Testis (tissue), 2 donors: ENCODE measurements at regions not wholly inside any gene's neighbourhood (a gene's known extent, or its start where the extent isn't known, plus 50 kb on each side); places are given as distances from the start of the nearest gene placed in this dataset.
A peak's percentile ranks its signal among the peaks of the same experiment; 100 is the strongest.

Source experiments
- DNase-seq: peaks from one replicate; pipeline ENCODE4 v3.0.0-alpha.2; 2019
- H3K27ac ChIP-seq, 2 donors: fragments of 200-600 bp; sonication (generic); one replicate each; pipeline ENCODE4 v1.5.1; 2019
- H3K27me3 ChIP-seq: fragments of 200-600 bp; sonication (generic); one replicate; pipeline ENCODE4 v1.5.1; 2019
- H3K36me3 ChIP-seq: fragments of 200-600 bp; sonication (generic); one replicate; pipeline ENCODE4 v1.5.1; 2017; ENCODE audit warnings: low read depth; ENCODE audit errors: missing control alignments
- H3K4me1 ChIP-seq: fragments of 200-600 bp; sonication (generic); one replicate; pipeline ENCODE4 v1.5.1; 2019
- H3K4me3 ChIP-seq, 2 donors: fragments of 200-600 bp; sonication (generic); one replicate each; pipeline ENCODE4 v1.5.1; 2017 to 2019
- H3K9me3 ChIP-seq: fragments of 200-600 bp; sonication (generic); one replicate; pipeline ENCODE4 v1.5.1; 2017
- CTCF ChIP-seq, 3 experiments: fragments of 450-650 bp in 2 of 3; fragments of 200-600 bp in 1 of 3; sonication (generic) in 1 of 3; IDR thresholded peaks; one replicate each; pipeline ENCODE4 v1.5.1; 2016 to 2019; ENCODE audit warnings: antibody characterized with exemption in 3 of 3, mild to moderate bottlenecking in 2 of 3, moderate library complexity in 1 of 3
- POLR2A ChIP-seq: fragments of 450-650 bp; IDR thresholded peaks from one replicate; pipeline ENCODE4 v1.6.1; 2017; ENCODE audit warnings: antibody characterized with exemption, mild to moderate bottlenecking, moderate library complexity
- WGBS, 2 donors: methylation state at CpG; one replicate each; pipeline ENCODE4 v1.1.5; 2018; 5-methylcytosine and 5-hydroxymethylcytosine counted together
- intact Hi-C: fragments of 100-400 bp; cut with DNase I; formaldehyde crosslinking; loops from one replicate; pipeline ENCODE4 v1.15.1; 2023; ENCODE audit warnings: low total_unique reads

GRCh38 chr5:155934964-155935363 is 392.0 kb upstream of the SGCD start:
- WGBS, 2 donors: 84 to 96% methylated on average over 1 of the region's 1 CpG
- Histone ChIP-seq H3K4me1 (no peaks in the 10 kb centered on the region), H3K27ac (no peak overlapping the region), H3K9me3 (no peaks in the 10 kb centered on the region), H3K4me3 (no peak overlapping the region), H3K36me3 (no peaks in the 10 kb centered on the region), H3K27me3 (no peaks in the 10 kb centered on the region)
- intact Hi-C loops: no loop called here
- TF ChIP-seq CTCF (IDR thresholded peaks at IDR 0.05): no peak
- no peak for TF ChIP-seq POLR2A
- DNase-seq: no peak

- Histone ChIP-seq H3K36me3 (no peaks in the 10 kb centered on the region), H3K27me3 (no peaks in the 10 kb centered on the region), H3K9me3 (no peaks in the 10 kb centered on the region), H3K4me3 (no peak overlapping the region), H3K4me1 (no peaks in the 10 kb centered on the region), H3K27ac (no peak overlapping the region)
- intact Hi-C loops: no loop called here
- no peak for TF ChIP-seq POLR2A
- TF ChIP-seq CTCF (IDR thresholded peaks at IDR 0.05): no peak
- WGBS, 2 donors: 80 to 89% methylated on average over 6 of the region's 6 CpGs
- no peak for DNase-seq
These were observed 391.2 kb upstream of the SGCD start for GRCh38 chr5:155935723-155936122.

GRCh38 chr5:155936520-155937406 is 390.2 kb upstream of the SGCD start:
- TF ChIP-seq POLR2A: no peak
- TF ChIP-seq CTCF (IDR thresholded peaks at IDR 0.05): no peak
- intact Hi-C loops: no loop called here
- Histone ChIP-seq H3K27me3 (no peaks in the 10 kb centered on the region), H3K4me1 (no peaks in the 10 kb centered on the region), H3K27ac (no peak overlapping the region), H3K4me3 (no peak overlapping the region), H3K36me3 (no peaks in the 10 kb centered on the region), H3K9me3 (no peaks in the 10 kb centered on the region)
- WGBS, 2 donors: 35 to 40% methylated on average over 16 to 20 of the region's 20 CpGs
- DNase-seq: peak; percentile 50

GRCh38 chr5:155938051-155938450 is 388.9 kb upstream of the SGCD start:
- no peak for DNase-seq
- H3K27me3 ChIP-seq: no peaks in the 10 kb centered on the region
- no peak overlapping the region for H3K27ac ChIP-seq
- H3K36me3 ChIP-seq: no peaks in the 10 kb centered on the region
- no peaks in the 10 kb centered on the region for H3K9me3 ChIP-seq
- intact Hi-C loops: no loop called here
- no peaks in the 10 kb centered on the region for H3K4me1 ChIP-seq
- WGBS, 2 donors: 87% methylated on average over 2 of the region's 2 CpGs
- no peak for TF ChIP-seq CTCF (IDR thresholded peaks at IDR 0.05)
- no peak for TF ChIP-seq POLR2A
- H3K4me3 ChIP-seq: no peak overlapping the region

GRCh38 chr5:155941340-155941739 is 385.6 kb upstream of the SGCD start:
- H3K4me1 ChIP-seq: no peaks in the 10 kb centered on the region
- H3K27me3 ChIP-seq: no peaks in the 10 kb centered on the region
- H3K9me3 ChIP-seq: no peaks in the 10 kb centered on the region
- no peak for TF ChIP-seq POLR2A
- TF ChIP-seq CTCF (IDR thresholded peaks at IDR 0.05): no peak
- no peak for DNase-seq
- no peak overlapping the region for H3K4me3 ChIP-seq
- H3K27ac ChIP-seq: no peak overlapping the region
- H3K36me3 ChIP-seq: no peaks in the 10 kb centered on the region
- intact Hi-C loops: no loop called here
